HFFc6 (cell line): ENCODE measurements at regions not wholly inside any gene's neighbourhood (a gene's known extent, or its start where the extent isn't known, plus 50 kb on each side); places are given as distances from the start of the nearest gene placed in this dataset.
"Not testable (repeated sequence)": the region's sequence is repeated elsewhere in the genome, so short reads cannot be mapped to it uniquely, and the experiment has no call there.

Experiments
- DNase-seq: peaks from one replicate; pipeline ENCODE4 v3.0.0-alpha.2; 2018
- H3K27ac Mint-ChIP-seq: 2 replicates; pipeline ENCODE4 v1.8.0; 2020; ENCODE audit warnings: mild to moderate bottlenecking, mixed read lengths
- H3K27me3 Mint-ChIP-seq: 2 replicates; pipeline ENCODE4 v1.8.0; 2021; ENCODE audit warnings: mild to moderate bottlenecking, moderate library complexity, mixed read lengths; ENCODE audit not compliant: insufficient read depth
- H3K36me3 Mint-ChIP-seq: 2 replicates; pipeline ENCODE4 v1.8.0; 2021; ENCODE audit warnings: low read depth, mixed read lengths
- H3K4me1 Mint-ChIP-seq: 2 replicates; pipeline ENCODE4 v1.8.0; 2020; ENCODE audit warnings: low read depth, mixed read lengths
- H3K4me3 Mint-ChIP-seq: 2 replicates; pipeline ENCODE4 v1.8.0; 2020; ENCODE audit warnings: mild to moderate bottlenecking, moderate library complexity, mixed read lengths
- H3K9me3 Mint-ChIP-seq: 2 replicates; pipeline ENCODE4 v1.8.0; 2020; ENCODE audit warnings: mild to moderate bottlenecking, mixed read lengths
- CTCF ChIP-seq: fragments of 200-600 bp; sonication (generic); IDR thresholded peaks from 2 replicates; pipeline ENCODE4 v1.5.0; 2021; ENCODE audit warnings: antibody characterized with exemption, mild to moderate bottlenecking

GRCh38 chr2:45103351-45104345, 94.4 kb upstream of the SIX2 start:
- H3K27me3 Mint-ChIP-seq = peaks cover 25% of the 10 kb centered on the region
- H3K4me3 Mint-ChIP-seq = no peak overlapping the region
- no peak for DNase-seq
- H3K36me3 Mint-ChIP-seq = no peaks in the 10 kb centered on the region
- TF ChIP-seq CTCF = no peak
- H3K9me3 Mint-ChIP-seq = no peaks in the 10 kb centered on the region
- no peaks in the 10 kb centered on the region for H3K4me1 Mint-ChIP-seq
- H3K27ac Mint-ChIP-seq = no peak overlapping the region

- TF ChIP-seq CTCF = no peak
- no peak overlapping the region for H3K4me3 Mint-ChIP-seq
- no peaks in the 10 kb centered on the region for H3K9me3 Mint-ChIP-seq
- no peak for DNase-seq
- no peaks in the 10 kb centered on the region for H3K4me1 Mint-ChIP-seq
- no peak overlapping the region for H3K27ac Mint-ChIP-seq
- H3K27me3 Mint-ChIP-seq = peaks cover 23% of the 10 kb centered on the region
- H3K36me3 Mint-ChIP-seq = no peaks in the 10 kb centered on the region
These were observed 93.4 kb upstream of the SIX2 start for GRCh38 chr2:45102579-45103117.

GRCh38 chr2:45102141-45102540, 92.9 kb upstream of the SIX2 start:
- Mint-ChIP-seq H3K4me3 (no peak overlapping the region), H3K9me3 (no peaks in the 10 kb centered on the region), H3K36me3 (no peaks in the 10 kb centered on the region), H3K27me3 (peaks cover 19% of the 10 kb centered on the region), H3K27ac (no peak overlapping the region), H3K4me1 (no peaks in the 10 kb centered on the region)
- DNase-seq = no peak
- no peak for TF ChIP-seq CTCF

GRCh38 chr2:45096996-45097395, 87.7 kb upstream of the SIX2 start:
- Mint-ChIP-seq H3K27ac (no peak overlapping the region), H3K36me3 (no peaks in the 10 kb centered on the region), H3K27me3 (peaks cover 18% of the 10 kb centered on the region), H3K4me3 (no peak overlapping the region), H3K4me1 (no peaks in the 10 kb centered on the region), H3K9me3 (no peaks in the 10 kb centered on the region)
- TF ChIP-seq CTCF = no peak
- no peak for DNase-seq

GRCh38 chr2:45096038-45096437, 86.8 kb upstream of the SIX2 start:
- H3K27ac Mint-ChIP-seq, H3K9me3 Mint-ChIP-seq, DNase-seq, H3K36me3 Mint-ChIP-seq, H3K4me1 Mint-ChIP-seq, H3K4me3 Mint-ChIP-seq: not testable (repeated sequence)
- H3K27me3 Mint-ChIP-seq = peaks cover 21% of the 10 kb centered on the region

DNA sequence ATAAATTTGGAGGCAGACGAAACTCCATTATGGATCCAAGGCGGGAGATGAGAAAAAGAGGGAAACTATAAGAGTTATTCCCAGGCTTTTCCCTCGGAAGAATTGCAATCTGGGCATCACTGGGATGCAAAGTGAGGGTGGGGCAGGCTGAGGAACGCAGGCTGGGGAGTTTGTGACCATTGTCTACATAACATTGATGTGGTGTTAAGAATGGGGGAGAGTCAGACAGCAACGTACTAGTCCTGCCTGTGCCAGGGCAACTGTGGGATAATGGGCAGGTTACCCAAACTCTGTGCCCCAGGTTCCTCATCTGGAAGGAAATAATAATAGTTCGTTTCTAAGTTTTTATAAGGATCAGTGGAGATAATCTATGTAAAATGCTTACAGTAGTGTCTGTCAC, 84.4 kb upstream of the SIX2 start:
- no peak for TF ChIP-seq CTCF
- no peak overlapping the region for H3K4me3 Mint-ChIP-seq
- H3K36me3 Mint-ChIP-seq = no peaks in the 10 kb centered on the region
- peaks cover 25% of the 10 kb centered on the region for H3K27me3 Mint-ChIP-seq
- no peaks in the 10 kb centered on the region for H3K4me1 Mint-ChIP-seq
- no peak overlapping the region for H3K27ac Mint-ChIP-seq
- DNase-seq = no peak
- H3K9me3 Mint-ChIP-seq = no peaks in the 10 kb centered on the region
